K562 (cell line): ENCODE measurements at regions not wholly inside any gene's neighbourhood (a gene's known extent, or its start where the extent isn't known, plus 50 kb on each side); places are given as distances from the start of the nearest gene placed in this dataset.

Experiments used
- ATAC-seq: fragments of 200-7000 bp; cut with Tn5 transposase; 3 replicates; pipeline ENCODE4 v1.9.1; 2020; ENCODE audit warnings: moderate library complexity
- BruUV-seq: library from RNA; stranded (reverse); fragments of 400-500 nt; replicated peaks from 2 replicates; lab custom pipeline; 2021; lab: Mats Ljungman, UMichigan
- CTCF ChIA-PET: fragments of 300-600 bp; formaldehyde crosslinking; extraction: SDS; loops from one replicate; lab custom pipeline; 2021; ENCODE audit warnings: low intra/inter-chr PET ratio; lab: Yijun Ruan, JAX
- POLR2A ChIA-PET: fragments of 300-600, 350-650 bp; sonication (Branson Sonifier 250); formaldehyde crosslinking; extraction: SDS; loops from one replicate; lab custom pipeline; 2021; ENCODE audit warnings: antibody characterized with exemption, inconsistent platforms; lab: Yijun Ruan, JAX
- DNase-seq, 4 experiments: peaks; one replicate each; pipeline versions ENCODE4 v3.0.0 to v3.0.0-alpha.2; 2011 to 2018; ENCODE audit warnings: low spot score in 3 of 4, mixed read lengths in 3 of 4; ENCODE audit errors: extremely low read depth in 1 of 4
- FAIRE-seq: peaks from 2 replicates; lab custom pipeline; 2011; peaks lifted over from hg19 to GRCh38; lab: Jason Lieb, UNC
- H2AFZ ChIP-seq: 2 replicates; pipeline ENCODE4 v1.6.0; 2011; ENCODE audit warnings: low read depth, low read length, control low read depth, inconsistent platforms
- H3K27ac ChIP-seq: fragments of 200-600 bp; 3 replicates; pipeline ENCODE4 v1.8.0; 2011; ENCODE audit warnings: low read depth, mild to moderate bottlenecking, control low read depth, inconsistent platforms, low read length, moderate library complexity, mixed read lengths; ENCODE audit errors: extremely low read depth
- H3K27me3 ChIP-seq, 2 experiments: fragments of 300-600 bp in 1 of 2; 2 replicates in 1 of 2; 3 replicates in 1 of 2; pipeline versions ENCODE4 v1.6.0 to v1.8.0; 2011; ENCODE audit warnings: inconsistent platforms in 2 of 2, low read length in 2 of 2, mild to moderate bottlenecking in 1 of 2, mixed read lengths in 1 of 2, moderate library complexity in 1 of 2; ENCODE audit not compliant: control insufficient read depth in 2 of 2, insufficient read depth in 2 of 2
- H3K36me3 ChIP-seq: fragments of 300-600 bp; 3 replicates; pipeline ENCODE4 v1.8.0; 2011; ENCODE audit warnings: mild to moderate bottlenecking, low read length, inconsistent platforms; ENCODE audit not compliant: control insufficient read depth, insufficient read depth
- H3K4me1 ChIP-seq, 2 experiments: fragments of 200-600 bp in 1 of 2; replicated peaks in 1 of 2; 2 replicates in 1 of 2; 3 replicates in 1 of 2; pipeline versions ENCODE4 v1.5.1 to v1.8.0; 2011; ENCODE audit warnings: inconsistent platforms in 2 of 2, low read length in 2 of 2, mild to moderate bottlenecking in 1 of 2, mixed read lengths in 1 of 2, moderate library complexity in 1 of 2; ENCODE audit not compliant: control insufficient read depth in 2 of 2, insufficient read depth in 2 of 2
- H3K4me2 ChIP-seq: 2 replicates; pipeline ENCODE4 v1.6.1; 2011; ENCODE audit warnings: low read length, control low read depth, inconsistent platforms, mixed read lengths; ENCODE audit not compliant: insufficient read depth
- H3K4me3 ChIP-seq: fragments of 200-600 bp; sonication (generic), shearing (Covaris generic); 2 replicates; pipeline ENCODE4 v1.5.1; 2016; ENCODE audit warnings: control low read depth, inconsistent platforms
- H3K79me2 ChIP-seq: fragments of 200-600 bp; 3 replicates; pipeline ENCODE4 v1.8.0; 2011; ENCODE audit warnings: low read length, inconsistent platforms; ENCODE audit not compliant: control insufficient read depth, insufficient read depth
- H3K9ac ChIP-seq, 2 experiments: 2 replicates each; pipeline versions ENCODE4 v1.6.0 to v1.6.1; 2011; ENCODE audit warnings: low read depth in 2 of 2, low read length in 2 of 2, control low read depth in 1 of 2, inconsistent platforms in 1 of 2, mild to moderate bottlenecking in 1 of 2, mixed read lengths in 1 of 2; ENCODE audit not compliant: insufficient read depth in 1 of 2
- H3K9me1 ChIP-seq: one replicate; pipeline ENCODE4 v1.6.0; 2011; ENCODE audit warnings: inconsistent platforms, mild to moderate bottlenecking, low read length, moderate library complexity; ENCODE audit not compliant: control insufficient read depth, insufficient read depth
- H3K9me3 ChIP-seq: replicated peaks from 2 replicates; pipeline ENCODE4 v1.5.1; 2011; ENCODE audit warnings: low read depth, low read length, inconsistent platforms; ENCODE audit not compliant: control insufficient read depth, insufficient read depth
- H4K20me1 ChIP-seq: replicated peaks from 2 replicates; pipeline ENCODE4 v1.6.1; 2011; ENCODE audit warnings: low read length, inconsistent platforms, mixed read lengths; ENCODE audit not compliant: control insufficient read depth, insufficient read depth
- BRCA1 ChIP-seq, 2 experiments: fragments of 450-650 bp in 1 of 2; sonication (generic) in 1 of 2; formaldehyde crosslinking in 1 of 2; IDR thresholded peaks; 2 replicates each; pipeline versions ENCODE4 v1.5.0 to v1.6.1; 2017 to 2020; ENCODE audit warnings: mild to moderate bottlenecking in 1 of 2, missing genetic modification reagents in 1 of 2
- HCFC1 ChIP-seq: IDR thresholded peaks from 2 replicates; pipeline ENCODE4 v1.6.1; 2012; ENCODE audit warnings: low read depth, low read length, improper control_type of control experiment
- HMG20A ChIP-seq: fragments of 450-650 bp; formaldehyde crosslinking; conservative IDR thresholded peaks from 2 replicates; pipeline ENCODE4 v1.4.0; 2020; ENCODE audit warnings: mild to moderate bottlenecking, mixed read lengths
- IRF2 ChIP-seq: sonication (generic); formaldehyde crosslinking; IDR thresholded peaks from 2 replicates; pipeline ENCODE4 v1.8.1; 2022; ENCODE audit warnings: mild to moderate bottlenecking, missing genetic modification reagents
- MCM5 ChIP-seq: fragments of 450-650 bp; IDR thresholded peaks from 2 replicates; pipeline ENCODE4 v1.6.1; 2016; ENCODE audit warnings: low read depth
- NR1H2 ChIP-seq: sonication (generic); formaldehyde crosslinking; IDR thresholded peaks from 2 replicates; pipeline ENCODE4 v1.4.0; 2020; ENCODE audit warnings: mild to moderate bottlenecking, missing genetic modification reagents
- OTX1 ChIP-seq: fragments of 450-650 bp; formaldehyde crosslinking; IDR thresholded peaks from 2 replicates; pipeline ENCODE4 v1.4.0; 2022; ENCODE audit warnings: mild to moderate bottlenecking
- PHF8 ChIP-seq: fragments of 200-600 bp; sonication (generic); IDR thresholded peaks from 2 replicates; pipeline ENCODE4 v1.6.1; 2012; ENCODE audit warnings: mixed run types, mild to moderate bottlenecking, inconsistent platforms, low read length, moderate library complexity, borderline replicate concordance
- RBM15 ChIP-seq: fragments of 200-400 bp; formaldehyde crosslinking; IDR thresholded peaks from 2 replicates; pipeline ENCODE4 v1.6.1; 2018; ENCODE audit warnings: mild to moderate bottlenecking, low read length, moderate library complexity; ENCODE audit not compliant: insufficient read depth
- SIN3B ChIP-seq: fragments of 450-650 bp; IDR thresholded peaks from 2 replicates; pipeline ENCODE4 v1.6.1; 2017; ENCODE audit warnings: low read depth, mild to moderate bottlenecking, moderate library complexity
- SLC30A9 ChIP-seq: fragments of 250-450 bp; sonication (Bioruptor Pico); IDR thresholded peaks from 2 replicates; pipeline ENCODE4 v1.8.0; 2022; ENCODE audit warnings: mild to moderate bottlenecking, moderate library complexity
- SUPT5H ChIP-seq: fragments of 450-650 bp; IDR thresholded peaks from 2 replicates; pipeline ENCODE4 v1.6.1; 2016
- TAF15 ChIP-seq: fragments of 200-400 bp; formaldehyde crosslinking; IDR thresholded peaks from 2 replicates; pipeline ENCODE4 v1.6.1; 2017; ENCODE audit warnings: mild to moderate bottlenecking, low read depth, low read length, moderate library complexity
- TBL1XR1 ChIP-seq, 2 experiments: IDR thresholded peaks; 2 replicates each; pipeline ENCODE4 v1.6.1; 2012; ENCODE audit warnings: improper control_type of control experiment in 2 of 2, low read length in 2 of 2, mild to moderate bottlenecking in 1 of 2
- WHSC1 ChIP-seq: IDR thresholded peaks from one replicate; pipeline ENCODE4 v1.6.1; 2012; ENCODE audit warnings: low read length, control low read depth, inconsistent platforms
- ZKSCAN1 ChIP-seq: fragments of 150-350 bp; IDR thresholded peaks from 2 replicates; pipeline ENCODE4 v1.6.1; 2016; ENCODE audit warnings: low read depth, low read length
- ZNF589 ChIP-seq: fragments of 200-800 bp; sonication (Bioruptor generic); IDR thresholded peaks from 2 replicates; pipeline ENCODE4 v1.6.1; 2016; ENCODE audit warnings: low read depth, missing genetic modification characterization, missing compliant biosample characterization
- WGBS: fragments of 100-300 bp; shearing (Covaris generic); methylation state at CpG from one replicate; pipeline ENCODE4 v1.1.6; 2016; ENCODE audit warnings: low coverage, mixed read lengths; ENCODE audit not compliant: insufficient coverage; ENCODE audit errors: missing lambda C conversion rate; 5-methylcytosine and 5-hydroxymethylcytosine counted together
- in situ Hi-C: fragments of 300-500 bp; cut with MboI; formaldehyde crosslinking; loops from 4 replicates; pipeline ENCODE4 v1.15.0; 2018; ENCODE audit warnings: inconsistent platforms, mixed read lengths
- intact Hi-C: fragments of 100-400 bp; cut with micrococcal nuclease; formaldehyde crosslinking; loops from 2 replicates; pipeline ENCODE4 v1.14.2; 2022
- TF ChIP-seq, protein P1 (sequence below), 2 experiments: fragments of 450-650 bp in 1 of 2; IDR thresholded peaks; 2 replicates each; pipeline ENCODE4 v1.6.1; 2011 to 2017; ENCODE audit warnings: low read depth in 2 of 2, antibody characterized with exemption in 1 of 2, borderline replicate concordance in 1 of 2, low read length in 1 of 2, mild to moderate bottlenecking in 1 of 2, mixed read lengths in 1 of 2; ENCODE audit not compliant: control insufficient read depth in 1 of 2
- TF ChIP-seq, protein P2 (sequence below): sonication (generic); formaldehyde crosslinking; IDR thresholded peaks from 2 replicates; pipeline ENCODE4 v1.8.1; 2022; ENCODE audit warnings: missing genetic modification reagents

DNA sequence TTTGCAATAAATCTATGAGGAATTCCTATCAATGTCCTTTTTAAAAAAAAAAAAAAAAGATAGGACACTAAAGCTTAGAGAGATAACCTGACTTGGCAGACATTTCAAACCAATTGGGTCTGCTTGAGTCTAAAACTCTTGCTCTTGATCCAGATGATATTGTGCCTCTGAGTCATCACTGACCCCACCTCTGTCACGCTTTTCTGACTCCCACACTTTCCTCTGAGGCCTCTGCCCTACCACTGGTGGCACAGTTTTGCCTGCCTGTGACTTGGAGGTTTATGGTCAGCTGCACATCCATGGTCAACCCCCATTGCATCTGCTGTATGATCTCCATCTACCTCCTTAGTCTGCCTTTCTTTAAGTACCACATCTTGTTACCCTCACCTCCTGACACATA, 328.7 kb downstream of the SPRY2 start (continued):
- TF ChIP-seq, protein P1, sequence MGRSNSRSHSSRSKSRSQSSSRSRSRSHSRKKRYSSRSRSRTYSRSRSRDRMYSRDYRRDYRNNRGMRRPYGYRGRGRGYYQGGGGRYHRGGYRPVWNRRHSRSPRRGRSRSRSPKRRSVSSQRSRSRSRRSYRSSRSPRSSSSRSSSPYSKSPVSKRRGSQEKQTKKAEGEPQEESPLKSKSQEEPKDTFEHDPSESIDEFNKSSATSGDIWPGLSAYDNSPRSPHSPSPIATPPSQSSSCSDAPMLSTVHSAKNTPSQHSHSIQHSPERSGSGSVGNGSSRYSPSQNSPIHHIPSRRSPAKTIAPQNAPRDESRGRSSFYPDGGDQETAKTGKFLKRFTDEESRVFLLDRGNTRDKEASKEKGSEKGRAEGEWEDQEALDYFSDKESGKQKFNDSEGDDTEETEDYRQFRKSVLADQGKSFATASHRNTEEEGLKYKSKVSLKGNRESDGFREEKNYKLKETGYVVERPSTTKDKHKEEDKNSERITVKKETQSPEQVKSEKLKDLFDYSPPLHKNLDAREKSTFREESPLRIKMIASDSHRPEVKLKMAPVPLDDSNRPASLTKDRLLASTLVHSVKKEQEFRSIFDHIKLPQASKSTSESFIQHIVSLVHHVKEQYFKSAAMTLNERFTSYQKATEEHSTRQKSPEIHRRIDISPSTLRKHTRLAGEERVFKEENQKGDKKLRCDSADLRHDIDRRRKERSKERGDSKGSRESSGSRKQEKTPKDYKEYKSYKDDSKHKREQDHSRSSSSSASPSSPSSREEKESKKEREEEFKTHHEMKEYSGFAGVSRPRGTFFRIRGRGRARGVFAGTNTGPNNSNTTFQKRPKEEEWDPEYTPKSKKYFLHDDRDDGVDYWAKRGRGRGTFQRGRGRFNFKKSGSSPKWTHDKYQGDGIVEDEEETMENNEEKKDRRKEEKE (IDR thresholded peaks at IDR 0.05; ENCODE audit: borderline replicate concordance in 1 of 2, control insufficient read depth in 1 of 2, low read depth in 2 of 2, low read length in 1 of 2) = no peak
- TF ChIP-seq BRCA1 (IDR thresholded peaks at IDR 0.05) (no peak), BRCA1 (CRISPR knock-in tag; IDR thresholded peaks at IDR 0.05) (no peak), WHSC1 (no peak), SIN3B (no peak), MCM5 (no peak)

DNA sequence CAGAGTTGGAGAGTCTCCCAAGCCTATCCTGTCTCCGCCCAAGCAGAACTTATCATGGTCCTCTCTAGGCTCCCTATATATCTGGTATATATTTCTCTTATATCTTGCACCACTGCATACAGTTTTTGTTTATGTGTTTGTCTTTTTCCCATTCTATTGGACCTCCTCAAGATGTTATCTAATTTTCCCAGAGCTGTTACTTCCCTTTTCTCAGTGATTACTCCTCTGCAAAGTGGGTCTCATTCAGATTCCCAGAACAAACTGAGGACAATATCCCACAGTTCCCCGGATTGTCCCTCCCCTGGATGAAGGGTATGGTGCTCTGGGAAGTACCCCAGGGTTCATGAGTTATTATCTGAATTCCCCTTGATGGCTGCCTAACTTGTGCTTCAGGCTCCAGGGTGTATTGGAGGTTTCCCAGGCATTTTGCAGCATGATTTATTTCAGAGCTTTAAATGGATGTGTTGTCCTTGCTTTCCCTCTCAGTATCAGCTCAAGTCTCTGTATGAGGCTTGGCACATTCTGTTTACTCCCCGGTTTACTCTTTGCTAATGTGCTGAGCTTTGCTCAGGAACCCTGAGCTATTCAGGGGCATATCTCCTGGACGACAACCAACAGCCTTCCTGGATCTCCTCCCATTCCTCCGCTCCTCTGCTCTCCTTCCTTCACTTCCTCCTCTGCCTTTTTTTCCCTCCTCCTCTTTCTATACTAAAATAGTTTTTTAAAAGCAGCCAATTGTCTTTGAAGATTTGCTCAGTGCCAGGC, 329.3 kb downstream of the SPRY2 start:
- in situ Hi-C loops = no loop called here
- 0% methylated on average over 5 of the region's 5 CpGs for WGBS
- FAIRE-seq (no peak), ATAC-seq (no peak), DNase-seq (no peak)
- H3K4me2 ChIP-seq = no peak overlapping the region
- H3K9me3 ChIP-seq = no peaks in the 10 kb centered on the region
- intact Hi-C loops = no loop called here
- H3K79me2 ChIP-seq = no peaks in the 10 kb centered on the region
- ChIA-PET POLR2A (no interaction called here), CTCF (no interaction called here)
- no peaks in the 10 kb centered on the region for H4K20me1 ChIP-seq
- H3K9ac ChIP-seq = no peak overlapping the region
- BruUV-seq = no TSS peak
- no peaks in the 10 kb centered on the region; a peak in 1 of 5 replicates for H3K4me1 ChIP-seq
- no peak overlapping the region for H2AFZ ChIP-seq
- H3K27me3 ChIP-seq = no peaks in the 10 kb centered on the region
- no peaks in the 10 kb centered on the region for H3K9me1 ChIP-seq
- no peak overlapping the region for H3K27ac ChIP-seq
- H3K4me3 ChIP-seq = no peak overlapping the region
- no peaks in the 10 kb centered on the region for H3K36me3 ChIP-seq
- TF ChIP-seq HCFC1 (no peak), RBM15 (no peak), SUPT5H (no peak), SLC30A9 (CRISPR knock-in tag) (no peak), IRF2 (CRISPR knock-in tag) (no peak), NR1H2 (CRISPR knock-in tag) (no peak), HMG20A (CRISPR knock-in tag) (no peak), PHF8 (no peak), ZKSCAN1 (no peak), TAF15 (no peak), TBL1XR1 (IDR thresholded peaks at IDR 0.05; ENCODE audit: low read length in 2 of 2) (no peak), ZNF589 (CRISPR knock-in tag) (no peak), OTX1 (CRISPR knock-in tag) (no peak)
- TF ChIP-seq, protein P2, sequence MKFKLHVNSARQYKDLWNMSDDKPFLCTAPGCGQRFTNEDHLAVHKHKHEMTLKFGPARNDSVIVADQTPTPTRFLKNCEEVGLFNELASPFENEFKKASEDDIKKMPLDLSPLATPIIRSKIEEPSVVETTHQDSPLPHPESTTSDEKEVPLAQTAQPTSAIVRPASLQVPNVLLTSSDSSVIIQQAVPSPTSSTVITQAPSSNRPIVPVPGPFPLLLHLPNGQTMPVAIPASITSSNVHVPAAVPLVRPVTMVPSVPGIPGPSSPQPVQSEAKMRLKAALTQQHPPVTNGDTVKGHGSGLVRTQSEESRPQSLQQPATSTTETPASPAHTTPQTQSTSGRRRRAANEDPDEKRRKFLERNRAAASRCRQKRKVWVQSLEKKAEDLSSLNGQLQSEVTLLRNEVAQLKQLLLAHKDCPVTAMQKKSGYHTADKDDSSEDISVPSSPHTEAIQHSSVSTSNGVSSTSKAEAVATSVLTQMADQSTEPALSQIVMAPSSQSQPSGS (CRISPR knock-in tag) = no peak
